HEK293T (cell line): ENCODE measurements at regions not wholly inside any gene's neighbourhood (a gene's known extent, or its start where the extent isn't known, plus 50 kb on each side); places are given as distances from the start of the nearest gene placed in this dataset.

Experiments
- CTCF ChIA-PET: fragments of 350-600 bp; formaldehyde crosslinking; extraction: SDS; loops from one replicate; lab custom pipeline; 2021; ENCODE audit warnings: antibody characterized with exemption, inconsistent platforms; lab: Yijun Ruan, JAX
- POLR2A ChIA-PET: fragments of 350-600 bp; formaldehyde crosslinking; extraction: SDS; loops from one replicate; lab custom pipeline; 2020; ENCODE audit warnings: antibody characterized with exemption, inconsistent platforms; lab: Yijun Ruan, JAX
- DNase-seq: peaks from one replicate; pipeline ENCODE4 v3.0.0; 2012; ENCODE audit warnings: mixed read lengths; ENCODE audit errors: extremely low spot score
- ARNT ChIP-seq: fragments of 450-650 bp; IDR thresholded peaks from 2 replicates; pipeline ENCODE4 v1.6.1; 2017; ENCODE audit warnings: mild to moderate bottlenecking
- BHLHE40 ChIP-seq: fragments of 450-650 bp; IDR thresholded peaks from 2 replicates; pipeline ENCODE4 v1.6.1; 2016; ENCODE audit warnings: mild to moderate bottlenecking, moderate library complexity, borderline replicate concordance
- CTBP1 ChIP-seq: fragments of 450-650 bp; IDR thresholded peaks from 2 replicates; pipeline ENCODE4 v1.6.1; 2016; ENCODE audit warnings: borderline replicate concordance
- ELF4 ChIP-seq: fragments of 450-650 bp; IDR thresholded peaks from 2 replicates; pipeline ENCODE4 v1.6.1; 2017; ENCODE audit warnings: antibody characterized with exemption
- FOXA1 ChIP-seq: fragments of 450-650 bp; IDR thresholded peaks from 2 replicates; pipeline ENCODE4 v1.6.1; 2016; ENCODE audit warnings: mild to moderate bottlenecking
- FOXK2 ChIP-seq: fragments of 450-650 bp; IDR thresholded peaks from 2 replicates; pipeline ENCODE4 v1.6.1; 2016; ENCODE audit warnings: mild to moderate bottlenecking
- FOXM1 ChIP-seq: fragments of 450-650 bp; IDR thresholded peaks from 2 replicates; pipeline ENCODE4 v1.6.1; 2017; ENCODE audit warnings: mild to moderate bottlenecking, borderline replicate concordance
- HDGF ChIP-seq: fragments of 450-650 bp; IDR thresholded peaks from 2 replicates; pipeline ENCODE4 v1.6.1; 2017; ENCODE audit warnings: antibody characterized with exemption, borderline replicate concordance
- L3MBTL2 ChIP-seq: fragments of 450-650 bp; conservative IDR thresholded peaks from 2 replicates; pipeline ENCODE4 v1.6.1; 2016; ENCODE audit warnings: mild to moderate bottlenecking
- LEF1 ChIP-seq: fragments of 450-650 bp; IDR thresholded peaks from 2 replicates; pipeline ENCODE4 v1.6.1; 2017; ENCODE audit warnings: mild to moderate bottlenecking, borderline replicate concordance
- NFRKB ChIP-seq: fragments of 450-650 bp; IDR thresholded peaks from 2 replicates; pipeline ENCODE4 v1.6.1; 2016; ENCODE audit warnings: mild to moderate bottlenecking, moderate library complexity
- PKNOX1 ChIP-seq: fragments of 450-650 bp; IDR thresholded peaks from 2 replicates; pipeline ENCODE4 v1.6.1; 2016
- SP1 ChIP-seq: fragments of 450-650 bp; IDR thresholded peaks from 2 replicates; pipeline ENCODE4 v1.6.1; 2017
- SUZ12 ChIP-seq: fragments of 450-650 bp; IDR thresholded peaks from 2 replicates; pipeline ENCODE4 v1.6.1; 2016; ENCODE audit warnings: mild to moderate bottlenecking
- TARDBP ChIP-seq: fragments of 450-650 bp; IDR thresholded peaks from 2 replicates; pipeline ENCODE4 v1.6.1; 2016
- ZNF384 ChIP-seq: fragments of 450-650 bp; IDR thresholded peaks from 2 replicates; pipeline ENCODE4 v1.6.1; 2016

- no peak for DNase-seq
- ChIA-PET CTCF (interaction anchor here (0.9 kb wide), 1 partner anchor 952 kb away, joined by 3 read pairs; no protein-coding TSS in a partner anchor), POLR2A (no interaction called here)
- no peak for TF ChIP-seq TARDBP
- TF ChIP-seq BHLHE40 = no peak
- TF ChIP-seq FOXA1 = no peak
Measured at GRCh38 chr13:84646957-84647356, 764.7 kb upstream of the SLITRK1 start.

GRCh38 chr13:84645196-84646012 is 763.1 kb upstream of the SLITRK1 start:
- TF ChIP-seq CTBP1 = no peak
- TF ChIP-seq TARDBP = no peak
- DNase-seq = no peak
- ChIA-PET CTCF (no interaction called here), POLR2A (no interaction called here)

DNA sequence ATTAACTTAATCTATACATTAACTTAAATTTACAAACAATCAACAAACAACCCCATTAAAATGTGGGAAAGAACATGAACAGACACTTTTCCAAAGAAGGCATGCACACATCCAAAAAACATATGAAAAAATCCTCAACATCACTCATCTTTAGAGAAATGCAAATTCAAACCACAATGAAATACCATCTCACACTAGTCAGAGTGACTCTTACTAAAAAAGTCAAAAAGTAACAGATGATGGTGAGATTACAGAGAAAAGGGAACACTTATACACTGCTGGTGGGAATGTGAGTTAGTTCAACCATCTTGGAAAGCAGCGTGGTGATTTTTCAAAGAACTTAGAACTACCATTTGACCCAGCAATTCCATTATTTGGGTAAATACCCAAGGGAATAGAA is 759.2 kb upstream of the SLITRK1 start:
- ChIA-PET POLR2A (no interaction called here), CTCF (interaction anchor here (0.6 kb wide), 1 partner anchor 67 kb away, joined by 3 read pairs; no protein-coding TSS in a partner anchor)
- no peak for DNase-seq
- TF ChIP-seq ELF4 = no peak
- no peak for TF ChIP-seq L3MBTL2
- no peak for TF ChIP-seq PKNOX1
- TF ChIP-seq NFRKB = no peak
- no peak for TF ChIP-seq FOXA1
- no peak for TF ChIP-seq LEF1
- no peak for TF ChIP-seq ARNT
- TF ChIP-seq CTBP1 = no peak
- TF ChIP-seq BHLHE40 = no peak

DNA sequence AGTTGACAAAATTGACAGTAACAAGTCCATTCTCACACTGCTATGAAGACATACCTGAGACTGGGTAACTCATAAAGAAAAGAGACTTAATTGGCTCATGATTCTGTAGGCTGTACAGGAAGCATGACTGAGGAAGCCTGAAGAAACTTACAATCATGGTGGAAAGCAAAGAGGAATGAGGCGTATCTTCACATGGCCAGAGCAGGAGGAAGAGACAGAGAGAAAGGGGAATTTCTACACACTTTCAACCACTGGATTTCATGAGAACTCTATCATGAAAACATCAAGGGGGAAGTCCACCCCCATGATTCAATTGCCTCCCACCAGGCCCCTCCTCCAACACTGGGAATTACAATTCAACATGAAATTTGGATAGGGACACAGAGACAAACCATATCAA is 758.4 kb upstream of the SLITRK1 start:
- CTCF ChIA-PET = no interaction called here
- DNase-seq = no peak
- POLR2A ChIA-PET = no interaction called here
- no peak for TF ChIP-seq HDGF
- TF ChIP-seq LEF1 = no peak
- TF ChIP-seq ELF4 = no peak
- TF ChIP-seq NFRKB = no peak
- TF ChIP-seq BHLHE40 = no peak
- TF ChIP-seq FOXM1 = no peak
- TF ChIP-seq PKNOX1 = no peak
- no peak for TF ChIP-seq CTBP1
- no peak for TF ChIP-seq SP1
- TF ChIP-seq FOXK2 = no peak
- no peak for TF ChIP-seq ZNF384
- TF ChIP-seq ARNT = no peak
- TF ChIP-seq TARDBP = no peak
- no peak for TF ChIP-seq L3MBTL2
- no peak for TF ChIP-seq SUZ12
- TF ChIP-seq FOXA1 = no peak

- ChIA-PET POLR2A (no interaction called here), CTCF (no interaction called here)
- DNase-seq = no peak
- TF ChIP-seq L3MBTL2 (no peak), CTBP1 (no peak), ARNT (no peak), FOXM1 (no peak), FOXA1 (no peak), ZNF384 (no peak), HDGF (no peak), SP1 (no peak), LEF1 (no peak), TARDBP (no peak), NFRKB (no peak), BHLHE40 (no peak), PKNOX1 (no peak), ELF4 (no peak), SUZ12 (no peak), FOXK2 (no peak)
Measured at GRCh38 chr13:84630476-84630875, 748.2 kb upstream of the SLITRK1 start.

DNA sequence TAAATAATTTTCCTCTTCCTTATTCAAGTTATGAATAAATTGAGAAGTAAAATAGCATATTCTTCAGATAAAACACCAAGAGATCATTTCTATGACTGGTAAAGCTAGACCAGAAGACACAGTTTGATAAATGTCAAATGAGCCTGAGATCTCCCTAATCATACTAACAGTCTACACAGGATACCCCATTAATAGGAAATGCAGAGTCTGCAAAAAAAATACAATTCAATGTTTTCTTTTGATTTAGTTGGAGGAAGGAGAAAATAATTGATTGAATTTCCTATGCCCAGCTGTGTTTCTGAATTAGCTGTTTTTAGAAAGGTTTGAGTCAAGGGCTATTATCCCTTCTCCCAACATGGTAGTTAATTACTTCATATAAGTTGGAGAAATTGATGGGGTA is 734.6 kb upstream of the SLITRK1 start:
- ChIA-PET POLR2A (no interaction called here), CTCF (no interaction called here)
- no peak for DNase-seq
- TF ChIP-seq BHLHE40 (no peak), SUZ12 (no peak), FOXK2 (no peak), ELF4 (no peak), ZNF384 (no peak), TARDBP (no peak), ARNT (no peak)
